Activated CD4-positive, alpha-beta memory T cell treated with anti-CD3 and anti-CD28 coated beads for 36 hours (primary cell): ENCODE measurements at regions not wholly inside any gene's neighbourhood (a gene's known extent, or its start where the extent isn't known, plus 50 kb on each side); places are given as distances from the start of the nearest gene placed in this dataset.

Source experiments
- CTCF ChIA-PET: fragments of 350-600 bp; sonication (Branson Sonifier 250); formaldehyde crosslinking; loops from one replicate; lab custom pipeline; 2021; ENCODE audit warnings: antibody characterized with exemption, inconsistent platforms; lab: Charles Lee
- POLR2A ChIA-PET: fragments of 350-600 bp; sonication (Branson Sonifier 250); formaldehyde crosslinking; loops from one replicate; lab custom pipeline; 2021; ENCODE audit warnings: antibody characterized with exemption; lab: Charles Lee
- DNase-seq: peaks from one replicate; pipeline ENCODE4 v3.0.0-alpha.2; 2020
- H3K27ac Mint-ChIP-seq: one replicate; pipeline ENCODE4 v1.8.0; 2021; ENCODE audit warnings: mixed read lengths
- H3K27me3 Mint-ChIP-seq: one replicate; pipeline ENCODE4 v1.8.0; 2021; ENCODE audit warnings: mixed read lengths
- H3K36me3 Mint-ChIP-seq: one replicate; pipeline ENCODE4 v1.8.0; 2021; ENCODE audit warnings: mixed read lengths
- H3K4me1 Mint-ChIP-seq: one replicate; pipeline ENCODE4 v1.8.0; 2021; ENCODE audit warnings: low read depth, mixed read lengths
- H3K4me3 Mint-ChIP-seq: one replicate; pipeline ENCODE4 v1.8.0; 2021; ENCODE audit warnings: mild to moderate bottlenecking, mixed read lengths
- H3K9me3 Mint-ChIP-seq: one replicate; pipeline ENCODE4 v1.8.0; 2021; ENCODE audit warnings: mixed read lengths
- intact Hi-C: fragments of 100-400 bp; cut with micrococcal nuclease; formaldehyde crosslinking; loops from one replicate; pipeline ENCODE4 v1.15.1; 2023

DNA sequence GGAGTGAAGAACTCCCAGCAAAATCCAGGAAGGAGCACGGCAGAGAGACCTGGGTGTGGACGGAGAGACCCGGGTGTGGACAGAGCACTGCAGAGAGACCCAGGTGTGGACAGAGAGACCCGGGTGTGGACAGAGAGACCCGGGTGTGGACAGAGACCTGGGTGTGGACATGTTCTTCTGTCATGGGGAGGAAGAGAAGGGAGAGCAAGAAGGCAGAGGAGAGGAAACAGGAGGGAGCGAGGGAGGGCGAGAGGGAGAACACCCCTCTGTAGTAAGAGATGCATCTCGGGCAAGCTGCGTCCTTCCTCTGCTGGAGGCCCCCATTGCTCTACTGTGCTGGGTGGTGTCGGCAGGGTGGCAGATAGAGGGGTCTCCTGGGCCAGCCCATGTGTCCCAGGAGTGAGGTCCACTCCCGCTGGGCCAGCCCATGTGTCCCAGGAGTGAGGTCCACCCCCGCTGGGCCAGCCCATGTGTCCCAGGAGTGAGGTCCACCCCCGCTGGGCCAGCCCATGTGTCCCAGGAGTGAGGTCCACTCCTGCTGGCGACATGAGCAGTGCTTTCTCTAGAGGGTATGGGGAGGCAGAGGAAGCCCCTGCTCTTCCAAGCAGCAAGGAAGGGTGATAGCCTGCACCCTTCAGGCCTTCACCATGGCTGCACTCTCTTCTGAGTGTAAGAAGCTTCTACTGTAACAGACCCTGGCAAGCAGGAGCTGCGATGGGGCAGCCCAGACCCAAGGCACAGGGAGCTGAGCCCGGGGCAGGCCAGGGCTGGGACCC, 934.2 kb downstream of the BRD1 start:
- no peak overlapping the region for H3K4me3 Mint-ChIP-seq
- no peaks in the 10 kb centered on the region for H3K36me3 Mint-ChIP-seq
- POLR2A ChIA-PET, result no interaction called here
- H3K4me1 Mint-ChIP-seq, result no peaks in the 10 kb centered on the region
- no peak for DNase-seq
- H3K9me3 Mint-ChIP-seq, result no peaks in the 10 kb centered on the region
- intact Hi-C loops, result no loop called here
- peaks cover 18% of the 10 kb centered on the region for H3K27me3 Mint-ChIP-seq
- CTCF ChIA-PET, result no interaction called here
- no peak overlapping the region for H3K27ac Mint-ChIP-seq

DNA sequence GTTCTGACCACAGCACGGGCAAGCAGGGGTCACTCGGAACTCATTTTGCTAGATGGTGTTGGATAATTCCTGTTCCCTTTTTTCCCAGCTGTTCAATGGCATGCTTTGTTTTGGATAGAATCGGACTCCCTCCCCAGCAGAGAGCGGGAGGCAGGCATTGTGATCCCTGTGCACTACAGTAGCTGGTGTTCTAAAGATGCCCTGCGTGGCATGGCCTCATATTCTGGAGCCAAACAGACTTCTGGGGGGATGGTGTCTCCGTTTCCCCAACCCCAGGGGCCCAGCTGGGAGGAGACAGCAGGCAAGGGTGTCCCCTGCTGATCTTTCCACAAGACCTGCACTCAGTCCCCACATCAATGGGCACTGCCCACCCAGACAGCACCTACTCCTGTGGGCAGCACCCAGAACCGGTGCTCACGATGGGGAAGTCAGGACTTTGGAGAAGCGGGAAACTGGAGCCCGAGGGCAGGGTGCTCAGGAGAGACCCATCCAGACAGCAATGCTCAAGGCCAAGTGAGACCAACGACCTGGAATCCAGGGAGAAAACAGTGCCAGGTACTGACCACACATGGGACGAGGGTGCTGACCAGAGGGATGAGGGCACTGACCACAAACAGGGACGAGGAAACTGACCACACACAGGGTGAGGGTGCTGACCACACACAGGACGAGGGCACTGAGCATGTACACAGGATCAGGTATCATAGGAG, 934.9 kb downstream of the BRD1 start:
- intact Hi-C loops, result no loop called here
- POLR2A ChIA-PET, result no interaction called here
- Mint-ChIP-seq H3K4me3 (no peak overlapping the region), H3K27ac (no peak overlapping the region), H3K9me3 (no peaks in the 10 kb centered on the region), H3K36me3 (no peaks in the 10 kb centered on the region), H3K27me3 (peaks cover 18% of the 10 kb centered on the region), H3K4me1 (no peaks in the 10 kb centered on the region)
- DNase-seq, result no peak
- CTCF ChIA-PET, result no interaction called here

DNA sequence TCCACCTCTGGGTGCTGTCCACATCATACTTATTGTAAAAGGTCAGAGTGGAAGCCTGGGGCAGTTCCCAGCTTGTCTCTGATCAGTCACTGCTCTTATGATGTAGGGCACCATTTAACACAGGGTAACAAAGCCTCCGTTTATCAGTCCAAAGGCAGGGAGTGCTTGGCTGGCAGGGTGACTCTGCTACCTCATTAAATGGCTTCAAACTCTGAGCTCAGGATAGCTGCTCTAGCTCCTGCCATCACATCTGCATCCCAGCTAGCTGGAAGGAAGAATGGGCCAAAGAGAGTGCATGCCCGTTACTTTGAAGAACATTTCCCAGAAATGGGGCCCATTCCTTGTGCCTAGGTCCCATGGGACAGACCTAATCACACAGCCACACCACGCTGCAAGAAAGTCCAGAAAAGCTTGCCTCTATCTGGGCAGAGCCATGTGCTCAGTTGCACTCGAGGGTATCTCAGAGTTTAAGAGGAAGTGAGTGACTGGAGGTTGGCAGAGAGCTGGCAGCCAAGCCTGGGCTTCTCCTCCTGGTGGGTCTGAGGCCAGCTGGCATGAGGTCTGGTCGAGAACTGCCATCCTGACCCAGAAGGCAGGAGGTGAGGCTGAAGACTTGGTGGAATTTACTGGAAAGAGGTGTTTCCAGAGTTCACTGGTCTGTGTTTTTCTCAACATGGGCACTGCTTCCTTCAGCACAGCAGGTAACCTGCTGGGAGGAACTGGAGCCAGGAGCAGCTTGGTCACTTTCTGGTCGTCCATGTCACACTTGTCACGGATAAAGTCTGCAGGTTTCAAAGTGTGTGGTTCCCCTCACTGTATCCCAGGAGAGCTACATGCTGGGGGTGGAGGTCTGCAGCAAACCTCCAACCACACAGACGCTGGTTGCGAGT, 935.7 kb downstream of the BRD1 start:
- no peak for DNase-seq
- H3K27me3 Mint-ChIP-seq, result peaks cover 15% of the 10 kb centered on the region
- H3K36me3 Mint-ChIP-seq, result no peaks in the 10 kb centered on the region
- H3K4me3 Mint-ChIP-seq, result no peak overlapping the region
- CTCF ChIA-PET, result no interaction called here
- H3K27ac Mint-ChIP-seq, result no peak overlapping the region
- no peaks in the 10 kb centered on the region for H3K9me3 Mint-ChIP-seq
- POLR2A ChIA-PET, result no interaction called here
- H3K4me1 Mint-ChIP-seq, result no peaks in the 10 kb centered on the region
- intact Hi-C loops, result no loop called here

DNA sequence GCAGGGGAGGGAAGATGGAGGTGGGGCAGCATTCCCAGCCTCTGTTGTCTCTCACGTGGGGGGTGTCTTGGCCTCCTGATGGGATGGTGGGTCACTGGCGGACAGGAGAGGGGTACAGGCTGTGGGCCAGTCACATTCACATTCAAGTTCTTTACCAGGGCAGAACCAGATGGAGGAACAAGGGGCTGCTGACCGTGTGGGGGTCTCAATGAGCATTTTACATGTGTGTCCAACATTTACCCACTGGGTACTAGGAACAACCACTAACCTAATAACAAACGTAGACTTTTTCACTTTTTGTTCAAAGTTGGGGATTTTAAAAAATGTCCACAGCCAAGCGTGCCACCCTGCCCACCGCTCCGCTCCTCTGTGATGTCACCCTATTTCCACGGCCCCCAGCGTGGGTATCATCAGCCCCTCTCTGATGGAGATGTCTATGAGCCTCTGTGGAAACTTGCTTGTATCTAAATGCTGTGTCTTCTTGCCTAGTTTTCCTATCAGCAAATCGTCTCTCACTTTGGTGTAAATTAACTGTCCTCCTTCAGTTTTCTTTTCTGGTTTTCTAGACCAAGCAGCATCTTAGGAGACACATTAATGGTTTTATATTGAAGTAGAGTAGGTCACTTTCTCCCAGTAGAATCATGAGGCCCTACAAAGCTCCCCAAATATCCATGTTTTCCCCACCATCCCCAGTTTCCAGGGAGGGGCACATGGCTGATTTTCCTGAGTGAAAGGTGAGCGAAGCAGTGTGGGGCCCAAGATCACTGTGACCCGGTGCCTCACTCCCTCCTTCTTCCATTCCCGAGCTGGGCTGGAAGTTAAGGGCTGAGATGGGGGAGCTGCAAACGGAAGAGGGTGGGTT, 936.7 kb downstream of the BRD1 start:
- Mint-ChIP-seq H3K4me1 (no peaks in the 10 kb centered on the region), H3K27ac (no peak overlapping the region), H3K27me3 (peaks cover 15% of the 10 kb centered on the region), H3K36me3 (no peaks in the 10 kb centered on the region), H3K4me3 (no peak overlapping the region), H3K9me3 (no peaks in the 10 kb centered on the region)
- ChIA-PET POLR2A (no interaction called here), CTCF (no interaction called here)
- intact Hi-C loops, result no loop called here
- DNase-seq, result peak; percentile 1

DNA sequence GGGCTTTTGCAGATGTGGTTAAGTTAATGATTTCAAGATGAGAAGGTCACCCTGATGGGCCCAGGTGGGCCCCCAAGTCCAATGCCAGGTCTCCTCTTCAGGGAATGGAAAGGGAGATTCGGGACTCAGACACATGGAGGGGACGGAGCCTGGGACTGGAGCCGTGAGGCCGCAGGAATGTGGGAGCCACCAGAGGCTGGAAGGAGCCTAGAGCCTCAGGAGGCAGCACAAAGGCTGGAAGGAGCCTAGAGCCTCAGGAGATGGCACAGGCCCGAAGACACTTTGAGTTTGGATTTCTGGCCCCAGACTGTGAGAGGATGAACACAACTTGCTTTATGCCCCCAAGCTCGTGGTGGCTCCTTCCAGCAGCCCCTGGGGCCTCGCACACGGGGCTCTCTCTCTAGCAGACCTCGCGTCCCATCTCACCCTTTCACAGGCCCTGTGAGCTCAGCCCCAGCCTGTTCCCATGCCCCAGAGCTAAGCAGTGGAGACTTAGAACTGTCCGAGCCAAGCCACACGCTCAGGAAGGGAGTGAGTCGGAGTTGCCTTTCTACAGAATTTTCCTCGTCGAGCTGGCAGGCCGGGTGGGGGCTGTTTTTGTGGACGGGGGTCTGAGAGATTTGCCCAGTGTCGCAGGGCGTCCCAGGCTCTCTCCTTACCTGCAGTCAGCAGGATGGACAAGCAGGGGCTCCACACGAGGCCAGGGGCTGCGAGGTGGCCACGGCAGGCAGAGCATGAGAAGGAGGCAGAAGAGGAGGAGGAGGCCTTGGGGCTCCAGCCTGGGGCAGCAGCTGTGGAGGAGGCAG, 937.6 kb downstream of the BRD1 start:
- Mint-ChIP-seq H3K36me3 (no peaks in the 10 kb centered on the region), H3K4me1 (no peaks in the 10 kb centered on the region), H3K4me3 (no peak overlapping the region), H3K9me3 (no peaks in the 10 kb centered on the region), H3K27me3 (peaks cover 11% of the 10 kb centered on the region), H3K27ac (no peak overlapping the region)
- intact Hi-C loops, result no loop called here
- DNase-seq, result peak; percentile 2
- ChIA-PET POLR2A (no interaction called here), CTCF (no interaction called here)

DNA sequence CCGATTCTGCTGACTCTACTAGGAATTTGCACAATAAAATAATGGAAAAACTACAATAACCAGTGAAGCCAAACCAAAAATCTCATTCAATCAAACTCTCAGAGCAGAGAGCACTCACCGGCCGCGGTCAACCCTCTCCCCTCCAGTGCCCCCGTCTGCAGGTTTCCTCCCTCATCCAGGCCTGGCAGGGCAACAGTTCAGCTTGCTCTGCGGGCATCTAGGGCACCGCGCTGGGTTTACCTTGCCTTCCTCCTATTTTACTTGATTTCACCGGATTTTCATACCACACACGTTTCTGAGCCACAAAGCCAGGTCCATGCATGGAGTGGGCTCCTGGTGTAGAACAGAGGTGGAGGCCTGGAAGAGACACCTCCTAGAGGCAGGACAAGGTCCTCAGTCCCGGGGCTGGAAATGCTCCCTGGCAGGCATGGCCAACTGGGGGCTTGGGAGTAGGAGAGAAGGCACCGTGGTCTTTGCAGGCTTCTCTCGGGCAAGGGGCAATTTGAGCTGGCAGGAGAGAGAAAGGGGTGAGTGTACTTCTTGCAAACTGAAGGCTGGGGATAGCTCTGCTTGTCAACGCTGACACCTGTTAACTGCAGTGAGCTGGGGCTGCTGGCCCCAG, 938.4 kb downstream of the BRD1 start:
- Mint-ChIP-seq H3K27me3 (peaks cover 13% of the 10 kb centered on the region), H3K36me3 (no peaks in the 10 kb centered on the region), H3K4me1 (no peaks in the 10 kb centered on the region), H3K9me3 (no peaks in the 10 kb centered on the region), H3K27ac (no peak overlapping the region), H3K4me3 (no peak overlapping the region)
- intact Hi-C loops, result no loop called here
- CTCF ChIA-PET, result no interaction called here
- DNase-seq, result peak; percentile 3
- POLR2A ChIA-PET, result no interaction called here

DNA sequence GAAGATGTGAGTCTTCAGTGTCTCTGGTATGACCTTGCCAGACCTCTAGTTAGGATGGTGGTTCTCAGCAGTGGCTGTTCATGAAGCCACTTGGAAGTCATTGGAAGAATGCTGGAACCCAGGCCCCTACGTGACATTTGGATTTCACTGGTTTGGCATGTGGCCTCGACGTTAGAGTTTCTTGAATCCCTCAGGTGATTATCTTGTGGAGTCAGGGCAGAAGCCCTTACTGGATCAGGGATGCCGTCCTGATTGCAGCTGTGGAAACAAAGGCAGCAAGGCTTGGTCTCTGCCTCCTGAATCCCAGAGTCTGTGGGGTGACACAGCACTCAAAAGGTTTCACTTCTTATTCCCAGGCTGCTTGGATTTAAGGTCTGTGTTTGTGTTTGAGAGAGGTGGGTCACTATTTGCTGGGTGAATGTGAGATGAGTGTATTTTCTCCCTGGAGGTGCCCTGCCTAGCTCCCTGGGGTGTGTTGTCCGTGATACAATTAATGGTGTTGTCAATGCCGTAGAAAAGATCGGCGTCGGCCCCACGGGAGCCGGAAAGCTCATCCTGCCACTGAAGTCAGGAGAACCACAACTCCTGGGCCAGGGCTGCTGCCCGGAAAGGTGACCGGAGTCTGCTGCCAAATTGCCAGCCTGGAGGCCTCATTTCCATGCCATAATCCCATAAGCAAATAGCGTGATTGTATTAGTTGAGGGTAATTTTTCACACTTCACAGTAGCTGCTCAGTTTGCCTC, 939.0 kb downstream of the BRD1 start:
- CTCF ChIA-PET, result no interaction called here
- no peak overlapping the region for H3K4me3 Mint-ChIP-seq
- H3K27ac Mint-ChIP-seq, result no peak overlapping the region
- intact Hi-C loops, result no loop called here
- H3K27me3 Mint-ChIP-seq, result peaks cover 13% of the 10 kb centered on the region
- H3K36me3 Mint-ChIP-seq, result no peaks in the 10 kb centered on the region
- POLR2A ChIA-PET, result no interaction called here
- H3K9me3 Mint-ChIP-seq, result no peaks in the 10 kb centered on the region
- no peaks in the 10 kb centered on the region for H3K4me1 Mint-ChIP-seq
- no peak for DNase-seq

DNA sequence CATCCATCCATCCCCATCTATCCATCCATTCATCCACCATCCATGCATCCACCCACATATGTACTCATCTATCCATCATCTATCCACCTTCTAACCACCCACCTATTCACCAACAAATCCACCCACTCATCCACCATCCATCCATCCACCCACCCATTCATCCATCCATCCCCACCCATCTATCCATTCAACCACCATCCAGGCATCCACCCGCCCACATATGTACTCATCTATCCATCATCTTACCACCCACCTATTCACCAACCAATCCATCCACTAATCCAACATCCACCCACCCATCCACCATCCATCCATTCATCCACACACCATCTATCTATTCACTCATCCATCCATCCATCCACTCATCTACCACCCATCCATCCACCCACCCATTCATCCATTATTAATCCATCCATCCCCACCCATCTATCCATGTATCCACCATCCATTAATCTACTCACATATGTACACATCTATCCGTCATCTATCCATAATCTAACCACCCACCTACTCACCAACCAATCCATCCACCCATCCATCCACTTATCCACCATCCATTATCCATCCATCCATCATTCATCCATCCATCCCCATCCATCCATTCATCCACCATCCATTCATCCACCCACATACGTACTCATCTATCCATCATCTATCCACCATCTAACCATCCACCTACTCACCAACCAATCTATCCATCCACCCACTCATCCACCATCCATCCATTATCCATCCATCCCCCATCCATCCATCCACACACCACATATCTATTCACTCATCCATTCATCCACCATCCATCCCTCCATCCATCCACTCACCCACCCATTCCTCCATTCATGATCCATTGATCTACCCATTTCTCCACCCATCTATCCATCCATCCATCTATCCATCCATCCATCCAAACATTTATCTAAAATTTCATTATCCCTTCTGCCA, 940.0 kb downstream of the BRD1 start:
- intact Hi-C loops, result no loop called here
- H3K36me3 Mint-ChIP-seq, result no peaks in the 10 kb centered on the region
- H3K9me3 Mint-ChIP-seq, result no peaks in the 10 kb centered on the region
- CTCF ChIA-PET, result no interaction called here
- no peak overlapping the region for H3K27ac Mint-ChIP-seq
- H3K4me3 Mint-ChIP-seq, result no peak overlapping the region
- H3K4me1 Mint-ChIP-seq, result no peaks in the 10 kb centered on the region
- no peak for DNase-seq
- H3K27me3 Mint-ChIP-seq, result peaks cover 10% of the 10 kb centered on the region
- POLR2A ChIA-PET, result no interaction called here

DNA sequence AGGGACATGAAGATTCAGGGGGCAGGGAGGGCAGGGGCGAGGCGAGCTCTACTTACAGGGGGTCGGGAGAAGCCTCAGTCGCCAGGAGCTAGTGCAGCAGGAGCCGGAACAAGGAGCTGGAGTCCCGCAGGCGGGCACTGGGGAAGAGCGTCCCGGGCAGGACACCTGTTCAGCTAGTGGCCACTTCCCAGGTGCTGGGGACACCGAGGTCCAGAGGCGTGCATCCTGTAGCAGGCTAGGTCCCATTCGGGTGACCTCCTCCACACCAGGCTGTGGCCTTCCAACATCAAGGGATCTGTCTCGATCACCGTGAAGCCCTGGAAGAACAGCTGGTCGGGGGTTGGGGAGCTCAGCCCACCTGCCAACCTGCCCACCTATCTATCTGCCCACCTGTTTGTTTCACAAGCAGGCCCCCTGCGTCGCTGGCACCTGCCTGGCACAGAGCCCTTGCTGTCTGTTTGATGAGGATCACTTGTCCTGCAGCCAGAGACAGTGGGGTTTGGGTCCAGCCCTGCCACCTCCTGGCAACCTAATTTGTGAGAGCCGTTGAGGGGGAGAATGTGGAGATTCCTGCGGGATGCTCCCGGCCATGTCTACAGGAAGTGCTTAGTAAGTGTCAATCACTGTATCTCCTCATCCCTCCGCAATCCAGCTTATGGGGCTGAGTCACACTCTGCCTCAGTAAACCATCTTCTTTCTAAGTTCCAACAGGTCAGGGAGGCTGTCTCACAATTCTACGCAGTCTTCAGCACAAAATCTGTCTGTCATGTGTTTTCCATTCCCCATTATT, 940.9 kb downstream of the BRD1 start:
- CTCF ChIA-PET, result no interaction called here
- POLR2A ChIA-PET, result no interaction called here

More for the DNA sequence above, 940.9 kb downstream of the BRD1 start:
- H3K27ac Mint-ChIP-seq, result no peak overlapping the region
- no peaks in the 10 kb centered on the region for H3K36me3 Mint-ChIP-seq
- intact Hi-C loops, result no loop called here
- H3K9me3 Mint-ChIP-seq, result no peaks in the 10 kb centered on the region
- no peaks in the 10 kb centered on the region for H3K4me1 Mint-ChIP-seq
- H3K4me3 Mint-ChIP-seq, result no peak overlapping the region
- no peak for DNase-seq
- H3K27me3 Mint-ChIP-seq, result peaks cover 10% of the 10 kb centered on the region
